H1 (cell line): ENCODE measurements at regions not wholly inside any gene's neighbourhood (a gene's known extent, or its start where the extent isn't known, plus 50 kb on each side); places are given as distances from the start of the nearest gene placed in this dataset.
A peak's percentile ranks its signal among the peaks of the same experiment; 100 is the strongest.

ENCODE experiments used
- CTCF ChIA-PET: fragments of 300-600 bp; sonication (Branson Sonifier 250); formaldehyde crosslinking; loops from one replicate; lab custom pipeline; 2021; ENCODE audit not compliant: partially characterized antibody; lab: Charles Lee
- POLR2A ChIA-PET: fragments of 300-600 bp; sonication (Branson Sonifier 250); formaldehyde crosslinking; loops from one replicate; lab custom pipeline; 2021; ENCODE audit warnings: inconsistent platforms; ENCODE audit not compliant: partially characterized antibody; lab: Charles Lee
- DNase-seq, 2 experiments: peaks; one replicate each; pipeline versions ENCODE4 v3.0.0 to v3.0.0-alpha.2; 2010 to 2022; ENCODE audit warnings: low spot score in 2 of 2, low read depth in 1 of 2, mixed read lengths in 1 of 2
- FAIRE-seq: peaks from 2 replicates; lab custom pipeline; 2011; peaks lifted over from hg19 to GRCh38; lab: Jason Lieb, UNC
- H2AFZ ChIP-seq: 2 replicates; pipeline ENCODE4 v1.8.1; 2012; ENCODE audit warnings: low read length, inconsistent platforms
- H2AK5ac ChIP-seq: 2 replicates; pipeline ENCODE4 v1.6.1; 2013; ENCODE audit warnings: low read depth, low read length
- H2BK120ac ChIP-seq: replicated peaks from 2 replicates; pipeline ENCODE3; 2013; ENCODE audit warnings: low read depth, low read length, inconsistent platforms
- H2BK12ac ChIP-seq: 2 replicates; pipeline ENCODE4 v1.6.1; 2013; ENCODE audit warnings: low read depth, low read length
- H2BK15ac ChIP-seq: 2 replicates; pipeline ENCODE4 v1.6.1; 2013; ENCODE audit warnings: low read length
- H2BK20ac ChIP-seq: 2 replicates; pipeline ENCODE4 v1.6.1; 2013; ENCODE audit warnings: low read length
- H2BK5ac ChIP-seq: 2 replicates; pipeline ENCODE4 v1.6.1; 2013; ENCODE audit warnings: low read depth, low read length
- H3K14ac ChIP-seq: 2 replicates; pipeline ENCODE4 v1.6.1; 2013; ENCODE audit warnings: inconsistent platforms; ENCODE audit not compliant: insufficient read length
- H3K18ac ChIP-seq: 2 replicates; pipeline ENCODE4 v1.6.1; 2013; ENCODE audit warnings: low read length; ENCODE audit errors: extremely low read depth
- H3K23ac ChIP-seq: 2 replicates; pipeline ENCODE4 v1.6.1; 2013; ENCODE audit warnings: inconsistent platforms; ENCODE audit not compliant: insufficient read length
- H3K23me2 ChIP-seq: 2 replicates; pipeline ENCODE4 v1.6.1; 2013; ENCODE audit warnings: low read depth, low read length
- H3K27ac ChIP-seq: 2 replicates; pipeline ENCODE4 v1.6.1; 2011; ENCODE audit warnings: low read depth, low read length, inconsistent platforms
- H3K27me3 ChIP-seq, 4 experiments: replicated peaks in 1 of 4; 1 replicate in 1 of 4; 2 replicates in 3 of 4; pipeline versions ENCODE4 v1.6.1 to v1.8.1; 2011 to 2013; ENCODE audit warnings: low read length in 3 of 4, mild to moderate bottlenecking in 3 of 4, inconsistent platforms in 2 of 4, mixed read lengths in 2 of 4, moderate library complexity in 1 of 4; ENCODE audit not compliant: control insufficient read depth in 3 of 4, insufficient read depth in 3 of 4; ENCODE audit errors: extremely low read depth in 1 of 4
- H3K36me3 ChIP-seq, 4 experiments: 2 replicates each; pipeline versions ENCODE4 v1.6.1 to v1.8.1; 2011 to 2013; ENCODE audit warnings: mild to moderate bottlenecking in 4 of 4, low read length in 3 of 4, moderate library complexity in 2 of 4, control low read depth in 1 of 4, inconsistent platforms in 1 of 4; ENCODE audit not compliant: insufficient read depth in 4 of 4, control insufficient read depth in 2 of 4
- H3K4ac ChIP-seq: replicated peaks from 2 replicates; pipeline ENCODE3; 2013; ENCODE audit warnings: low read length, low read depth, mixed read lengths, inconsistent platforms; ENCODE audit not compliant: insufficient read length
- H3K4me1 ChIP-seq, 4 experiments: replicated peaks in 1 of 4; 1 replicate in 1 of 4; 2 replicates in 3 of 4; pipeline versions ENCODE4 v1.6.1 to v1.8.1; 2011 to 2013; ENCODE audit warnings: low read length in 3 of 4, inconsistent platforms in 2 of 4, mixed read lengths in 1 of 4; ENCODE audit not compliant: insufficient read depth in 4 of 4, control insufficient read depth in 3 of 4
- H3K4me2 ChIP-seq, 2 experiments: 2 replicates each; pipeline versions ENCODE4 v1.6.1 to v1.8.1; 2011 to 2013; ENCODE audit warnings: low read depth in 2 of 2, low read length in 2 of 2, control low read depth in 1 of 2, inconsistent platforms in 1 of 2, mild to moderate bottlenecking in 1 of 2; ENCODE audit not compliant: insufficient read depth in 1 of 2
- H3K4me3 ChIP-seq, 4 experiments: fragments of 200-600, 300-600 bp in 1 of 4; sonication (generic), shearing (Covaris generic), sonication (Bioruptor Twin) in 1 of 4; 2 replicates each; pipeline versions ENCODE4 v1.5.1 to v1.8.1; 2011 to 2016; ENCODE audit warnings: low read length in 4 of 4, low read depth in 3 of 4, control low read depth in 2 of 4, inconsistent platforms in 2 of 4, mild to moderate bottlenecking in 2 of 4, mixed read lengths in 1 of 4, moderate library complexity in 1 of 4; ENCODE audit not compliant: insufficient read depth in 2 of 4; ENCODE audit errors: extremely low read depth in 1 of 4
- H3K56ac ChIP-seq: replicated peaks from 2 replicates; pipeline ENCODE3; 2013; ENCODE audit warnings: low read depth, mild to moderate bottlenecking, mixed read lengths, low read length, inconsistent platforms; ENCODE audit not compliant: insufficient read length
- H3K79me1 ChIP-seq: 2 replicates; pipeline ENCODE4 v1.6.1; 2013; ENCODE audit warnings: low read depth, low read length, control low read depth
- H3K79me2 ChIP-seq, 2 experiments: 2 replicates each; pipeline versions ENCODE4 v1.6.1 to v1.8.1; 2012 to 2013; ENCODE audit warnings: low read length in 2 of 2, mild to moderate bottlenecking in 2 of 2, inconsistent platforms in 1 of 2; ENCODE audit not compliant: insufficient read depth in 2 of 2, control insufficient read depth in 1 of 2
- H3K9ac ChIP-seq, 4 experiments: replicated peaks in 1 of 4; 1 replicate in 1 of 4; 2 replicates in 3 of 4; pipeline versions ENCODE4 v1.6.1 to v1.8.1; 2011 to 2013; ENCODE audit warnings: low read depth in 3 of 4, low read length in 3 of 4, control low read depth in 2 of 4, mild to moderate bottlenecking in 2 of 4, moderate library complexity in 2 of 4, inconsistent platforms in 1 of 4; ENCODE audit errors: extremely low read depth in 1 of 4
- H3K9me3 ChIP-seq, 2 experiments: 2 replicates each; pipeline versions ENCODE4 v1.6.1 to v1.8.1; 2012 to 2013; ENCODE audit warnings: mild to moderate bottlenecking in 2 of 2, moderate library complexity in 2 of 2, control low read depth in 1 of 2, inconsistent platforms in 1 of 2, low read depth in 1 of 2, low read length in 1 of 2, mixed read lengths in 1 of 2; ENCODE audit not compliant: insufficient read depth in 2 of 2
- H4K20me1 ChIP-seq, 2 experiments: replicated peaks in 1 of 2; 2 replicates each; pipeline versions ENCODE3 to v1.8.1; 2011 to 2013; ENCODE audit warnings: inconsistent platforms in 2 of 2, low read length in 2 of 2, mild to moderate bottlenecking in 1 of 2; ENCODE audit not compliant: insufficient read depth in 2 of 2, control insufficient read depth in 1 of 2
- H4K5ac ChIP-seq: 2 replicates; pipeline ENCODE4 v1.6.1; 2013; ENCODE audit warnings: low read length, low read depth, mixed read lengths, inconsistent platforms; ENCODE audit not compliant: insufficient read length
- H4K8ac ChIP-seq: 2 replicates; pipeline ENCODE4 v1.8.0; 2013; ENCODE audit warnings: mild to moderate bottlenecking, moderate library complexity, low read length, inconsistent platforms; ENCODE audit not compliant: insufficient read depth; ENCODE audit errors: extremely low read depth
- H4K91ac ChIP-seq: replicated peaks from 2 replicates; pipeline ENCODE3; 2013; ENCODE audit warnings: low read length, mixed read lengths, inconsistent platforms; ENCODE audit not compliant: insufficient read length
- ATF3 ChIP-seq: IDR thresholded peaks from 2 replicates; pipeline ENCODE4 v1.6.1; 2011; ENCODE audit warnings: low read depth, mild to moderate bottlenecking, low read length; ENCODE audit not compliant: insufficient read depth
- CBX5 ChIP-seq: fragments of 300-800, 300-1000 bp; sonication (generic); IDR thresholded peaks from 2 replicates; pipeline ENCODE4 v1.7.1; 2016; ENCODE audit warnings: antibody characterized with exemption, low read length, low read depth
- CTBP2 ChIP-seq: IDR thresholded peaks from 2 replicates; pipeline ENCODE4 v1.7.0; 2011; ENCODE audit warnings: borderline replicate concordance, mild to moderate bottlenecking, moderate library complexity, mixed read lengths, low read length; ENCODE audit not compliant: insufficient read depth, insufficient read length
- EP300 ChIP-seq, 2 experiments: IDR thresholded peaks; 1 replicate in 1 of 2; 2 replicates in 1 of 2; pipeline ENCODE4 v1.6.1; 2011 to 2012; ENCODE audit warnings: low read depth in 2 of 2, low read length in 2 of 2, mild to moderate bottlenecking in 2 of 2, borderline replicate concordance in 1 of 2, inconsistent platforms in 1 of 2, moderate library complexity in 1 of 2
- JUND ChIP-seq: IDR thresholded peaks from 2 replicates; pipeline ENCODE4 v1.6.1; 2011; ENCODE audit warnings: mild to moderate bottlenecking, improper control_type of control experiment, low read length
- POU5F1 ChIP-seq: IDR thresholded peaks from 2 replicates; pipeline ENCODE4 v1.6.1; 2011; ENCODE audit warnings: low read depth, mild to moderate bottlenecking, low read length, moderate library complexity
- TAF7 ChIP-seq: optimal IDR thresholded peaks from 2 replicates; pipeline ENCODE3; 2011; ENCODE audit warnings: low read depth, mild to moderate bottlenecking, inconsistent platforms, low read length, moderate library complexity, borderline replicate concordance
- WGBS, 2 experiments: shearing (Covaris generic) in 1 of 2; methylation state at CpG; one replicate each; pipeline versions ENCODE4 v1.1.6 to v1.1.7; 2013 to 2015; ENCODE audit warnings: low lambda C conversion rate in 2 of 2, mixed read lengths in 2 of 2, inconsistent platforms in 1 of 2, low coverage in 1 of 2, missing lambda C conversion rate in 1 of 2; ENCODE audit not compliant: insufficient replicate concordance in 2 of 2, insufficient coverage in 1 of 2, insufficient read length in 1 of 2; ENCODE audit errors: extremely low coverage in 1 of 2, missing lambda C conversion rate in 1 of 2; 5-methylcytosine and 5-hydroxymethylcytosine counted together

GRCh38 chr11:111077530-111078322 is 167.8 kb upstream of the POU2AF2 start:
- no peak overlapping the region for H3K9ac ChIP-seq
- no peak overlapping the region for H2BK12ac ChIP-seq
- no peak overlapping the region for H3K18ac ChIP-seq
- CTCF ChIA-PET: interaction anchor here (1.6 kb wide), 1 partner anchor 28 kb away, joined by 4 read pairs; no protein-coding TSS in a partner anchor
- H4K5ac ChIP-seq: no peak overlapping the region
- no peak overlapping the region for H4K8ac ChIP-seq
- H3K4ac ChIP-seq: no peak overlapping the region
- H3K23me2 ChIP-seq: no peaks in the 10 kb centered on the region
- H3K27ac ChIP-seq: no peak overlapping the region
- no peak overlapping the region for H2BK120ac ChIP-seq
- no peak for DNase-seq
- H3K27me3 ChIP-seq: no peaks in the 10 kb centered on the region
- H2BK15ac ChIP-seq: no peak overlapping the region
- H3K4me2 ChIP-seq: no peak overlapping the region
- H3K56ac ChIP-seq: no peak overlapping the region
- no peak overlapping the region for H2AK5ac ChIP-seq
- FAIRE-seq: no peak
- TF ChIP-seq ATF3 (no peak), JUND (no peak), CBX5 (no peak), TAF7 (no peak), EP300 (IDR thresholded peaks at IDR 0.05; ENCODE audit: borderline replicate concordance in 1 of 2, low read depth in 2 of 2, low read length in 2 of 2) (no peak), CTBP2 (no peak), POU5F1 (no peak)
- TF ChIP-seq, all 59 proteins: peak for 0
- H4K20me1 ChIP-seq: no peaks in the 10 kb centered on the region
- no peak overlapping the region for H2BK5ac ChIP-seq
- no peak overlapping the region for H2BK20ac ChIP-seq
- H4K91ac ChIP-seq: no peak overlapping the region
- H2AFZ ChIP-seq: 0 out of 2 replicates have a peak overlapping the region, but pooled peaks have one; percentile 22
- H3K4me1 ChIP-seq: peaks cover 0 to 2% (median 0%) of the 10 kb centered on the region in 4 experiments; a peak in 1 of 7 replicates
- 97% methylated on average over 3 of the region's 3 CpGs; no CpG with 5 or more reads in 1 of the 2 experiments for WGBS, 2 experiments
- no peaks in the 10 kb centered on the region for H3K36me3 ChIP-seq
- no peaks in the 10 kb centered on the region for H3K79me2 ChIP-seq
- no peak overlapping the region for H3K14ac ChIP-seq
- no peaks in the 10 kb centered on the region for H3K79me1 ChIP-seq
- POLR2A ChIA-PET: no interaction called here
- H3K4me3 ChIP-seq: no peak overlapping the region
- H3K23ac ChIP-seq: no peak overlapping the region
- no peaks in the 10 kb centered on the region for H3K9me3 ChIP-seq
